ENCODE measurements at regions not wholly inside any gene's neighbourhood (a gene's known extent, or its start where the extent isn't known, plus 50 kb on each side); places are given as distances from the start of the nearest gene placed in this dataset.
"Not testable (repeated sequence)": the region's sequence is repeated elsewhere in the genome, so short reads cannot be mapped to it uniquely, and the experiment has no call there.

GRCh38 chr11:70549386-70549785, 151.1 kb downstream of the CTTN start:
- DNase-seq (ENCODE audit: low spot score): no peak

GRCh38 chr11:70549796-70550195, 151.5 kb downstream of the CTTN start:
- no peak for DNase-seq (ENCODE audit: low spot score)

DNA sequence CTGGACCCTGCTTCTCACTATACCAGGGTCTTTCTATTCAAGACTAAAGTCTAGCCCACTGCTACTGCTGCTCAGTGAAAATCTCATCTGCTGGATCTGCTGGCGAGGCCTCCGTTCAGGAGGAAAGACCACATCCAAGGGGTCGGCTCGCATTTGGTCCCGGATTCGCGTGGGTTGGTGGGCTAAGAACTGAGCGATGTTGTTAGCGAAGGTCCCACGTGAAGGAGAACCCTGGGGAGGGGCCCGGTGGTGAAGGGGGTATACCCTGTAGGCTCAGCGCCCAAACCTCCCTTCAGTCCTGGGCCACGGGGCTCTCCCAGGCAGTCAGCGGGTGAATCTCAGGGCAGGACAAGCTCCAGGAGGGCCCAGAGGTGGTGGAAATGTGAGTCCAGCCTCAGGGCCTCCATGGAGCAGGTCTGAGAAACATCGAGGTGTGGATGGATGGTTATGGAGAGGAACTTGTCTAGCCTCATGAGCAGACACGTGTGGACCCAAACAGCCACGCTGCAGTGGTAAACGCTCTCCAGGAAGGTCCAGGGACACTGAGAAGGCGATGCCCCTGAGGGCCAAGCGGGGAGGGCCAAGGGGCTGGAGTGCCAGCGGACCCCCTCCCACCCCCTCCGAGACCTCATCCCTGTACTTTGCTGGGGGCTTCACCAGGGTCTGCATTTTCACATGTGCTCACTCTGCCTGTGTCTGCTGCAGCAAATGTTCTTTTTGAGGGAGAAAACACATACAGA, 152.3 kb downstream of the CTTN start:
- DNase-seq (ENCODE audit: low spot score): no peak

GRCh38 chr11:70551351-70552166, 153.2 kb downstream of the CTTN start:
- DNase-seq (ENCODE audit: low spot score): no peak

DNA sequence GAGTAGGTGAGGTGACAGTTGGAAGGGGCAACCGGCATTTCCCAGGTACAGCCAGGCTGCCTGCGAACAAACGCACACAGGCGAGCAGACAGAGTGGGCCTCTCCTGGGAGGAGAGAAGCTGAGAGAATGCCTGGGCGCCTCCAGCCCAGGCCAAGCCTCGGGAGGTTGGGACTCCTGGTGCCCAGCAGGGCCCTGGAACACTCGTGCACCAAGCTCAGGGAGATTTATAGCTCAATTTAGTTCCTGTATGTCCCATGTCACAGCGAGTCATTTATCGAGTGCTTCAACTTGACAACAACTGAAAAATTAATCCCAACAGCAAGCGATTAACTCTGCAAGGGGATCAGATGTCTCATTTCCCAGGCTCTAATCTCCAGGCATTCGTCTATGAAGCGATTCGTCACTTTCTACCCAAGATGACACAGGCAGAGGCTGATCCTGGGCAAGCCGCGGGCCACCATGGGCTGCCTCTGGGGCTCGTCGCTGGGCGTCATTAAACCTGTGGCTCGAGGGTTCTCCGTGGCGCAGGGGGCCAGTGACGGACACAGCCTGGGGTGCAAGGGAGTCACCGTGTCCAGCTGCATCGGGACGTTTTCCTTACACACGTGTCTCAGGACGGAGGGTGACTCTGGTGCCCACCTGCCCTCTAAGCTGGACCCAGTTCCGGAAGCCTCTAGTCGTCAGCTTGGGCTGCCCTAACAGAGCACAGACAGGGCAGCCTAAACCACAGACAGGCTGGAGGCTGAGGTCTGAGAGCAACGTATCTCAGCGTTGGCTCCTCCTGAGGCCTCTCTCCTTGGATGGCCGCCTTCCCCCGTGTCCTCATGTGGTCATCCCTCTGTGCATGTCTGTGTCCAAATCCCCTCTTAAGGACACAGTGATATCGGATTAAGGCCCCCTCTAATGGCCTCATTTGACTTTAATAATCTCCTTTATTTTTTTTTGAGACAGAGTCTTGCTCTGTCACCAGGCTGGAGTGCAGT, 154.1 kb downstream of the CTTN start:
- no peak for DNase-seq (ENCODE audit: low spot score)

- DNase-seq (ENCODE audit: low spot score): no peak
Measured at GRCh38 chr11:70555078-70555477, 156.7 kb downstream of the CTTN start.

GRCh38 chr11:70556884-70557741, 158.8 kb downstream of the CTTN start:
- DNase-seq (ENCODE audit: low spot score): no peak

- no peak for DNase-seq (ENCODE audit: low spot score)
Measured at GRCh38 chr11:70557742-70558485, 159.6 kb downstream of the CTTN start.

DNA sequence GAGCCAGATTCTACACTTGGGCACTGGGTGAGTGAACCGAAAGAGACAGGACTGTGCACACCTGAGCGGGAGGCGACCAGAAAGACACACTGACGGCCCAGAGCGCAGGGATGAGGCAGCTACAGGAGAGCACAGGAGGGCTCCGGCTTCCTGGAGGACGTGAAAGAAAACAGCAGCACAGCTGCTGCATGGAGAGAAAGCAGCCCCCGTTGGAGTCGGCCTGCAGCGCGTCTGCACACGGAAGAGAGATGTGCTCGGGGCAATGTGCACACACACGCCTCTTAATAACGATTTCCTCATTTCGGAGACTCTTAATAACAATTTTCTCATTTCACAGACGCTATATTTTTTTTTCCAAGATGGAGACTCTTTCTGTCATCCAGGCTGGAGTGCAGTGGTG, 160.4 kb downstream of the CTTN start:
- DNase-seq (ENCODE audit: low spot score): no peak

- no peak for DNase-seq (ENCODE audit: low spot score)
Measured at GRCh38 chr11:70559516-70559915, 161.2 kb downstream of the CTTN start.

GRCh38 chr11:70560621-70561020, 162.3 kb downstream of the CTTN start:
- not testable (repeated sequence) for DNase-seq (ENCODE audit: low spot score)

GRCh38 chr11:70566768-70567530, 168.6 kb downstream of the CTTN start:
- DNase-seq (ENCODE audit: low spot score): no peak

DNA sequence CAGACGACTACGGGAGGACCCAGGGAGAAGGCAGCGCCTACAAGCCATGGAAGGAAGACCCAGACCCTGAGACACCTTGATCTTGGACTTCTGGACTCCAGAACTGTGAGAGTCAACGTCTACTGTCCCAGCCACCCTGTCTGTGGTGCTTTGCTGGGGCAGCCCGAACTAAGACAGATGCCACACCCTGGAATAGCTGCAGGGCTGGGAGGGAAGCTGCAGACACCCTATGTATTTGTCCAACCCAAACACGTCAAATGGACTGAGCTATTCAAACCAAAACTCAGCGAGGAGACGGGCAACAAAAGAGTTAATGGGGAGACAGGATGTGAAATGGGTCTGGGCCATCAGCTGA, 169.3 kb downstream of the CTTN start:
- no peak for DNase-seq (ENCODE audit: low spot score)

DNA sequence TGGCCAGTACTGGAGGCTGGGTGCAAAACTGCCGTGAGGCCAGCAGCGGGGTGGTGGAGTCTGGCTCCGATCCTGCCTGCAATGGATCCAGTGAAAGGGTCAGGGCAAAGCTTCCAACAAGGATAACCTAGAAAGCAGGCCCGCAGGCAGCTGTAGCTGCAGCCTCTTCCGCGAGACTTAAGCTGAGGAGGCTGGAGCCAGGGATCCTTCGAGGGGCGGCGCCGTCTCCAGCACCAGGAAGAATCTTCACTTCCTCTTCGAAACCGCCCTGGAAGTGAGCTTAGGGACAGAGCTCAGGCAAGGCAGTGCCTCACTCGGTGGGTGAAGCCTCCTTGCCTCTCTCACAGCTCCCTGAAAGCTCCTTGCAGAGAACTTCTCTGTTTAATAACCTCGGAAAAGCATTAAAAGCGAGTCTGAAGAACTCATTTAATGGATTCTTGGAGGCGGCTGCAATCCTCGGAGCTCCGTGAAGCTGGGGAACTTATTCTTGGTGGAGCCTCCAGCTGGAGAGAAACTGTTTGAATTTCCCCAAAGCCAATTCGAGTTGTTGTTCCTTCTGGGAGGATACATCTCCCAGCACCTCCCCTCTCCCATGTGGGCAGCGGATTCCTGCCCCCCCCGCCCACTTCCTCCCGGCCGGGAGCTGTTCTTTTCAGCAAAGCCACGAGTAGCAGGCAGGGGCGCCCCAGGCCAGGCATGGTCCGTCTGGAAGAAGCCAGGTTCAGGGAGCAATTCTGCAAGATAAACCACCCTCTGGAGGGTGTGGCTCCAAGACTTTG, 169.9 kb downstream of the CTTN start:
- peak; percentile 79 for DNase-seq (ENCODE audit: low spot score)

GRCh38 chr11:70568814-70569617, 170.7 kb downstream of the CTTN start:
- no peak for DNase-seq (ENCODE audit: low spot score)

DNA sequence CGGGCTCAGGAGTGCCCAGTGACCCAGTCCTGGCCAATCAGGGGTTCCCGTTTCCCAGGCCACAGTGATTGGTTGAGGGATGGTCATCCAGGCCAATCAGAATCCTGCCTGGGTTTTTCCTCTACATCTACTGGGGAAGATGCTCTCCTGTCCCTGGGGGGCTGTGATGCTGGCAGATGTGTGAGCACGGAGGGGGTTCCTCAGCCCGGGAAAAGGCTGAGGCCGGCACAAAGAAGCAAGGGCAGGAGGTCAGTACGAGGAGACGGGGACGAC, 171.2 kb downstream of the CTTN start:
- DNase-seq (ENCODE audit: low spot score): no peak

DNA sequence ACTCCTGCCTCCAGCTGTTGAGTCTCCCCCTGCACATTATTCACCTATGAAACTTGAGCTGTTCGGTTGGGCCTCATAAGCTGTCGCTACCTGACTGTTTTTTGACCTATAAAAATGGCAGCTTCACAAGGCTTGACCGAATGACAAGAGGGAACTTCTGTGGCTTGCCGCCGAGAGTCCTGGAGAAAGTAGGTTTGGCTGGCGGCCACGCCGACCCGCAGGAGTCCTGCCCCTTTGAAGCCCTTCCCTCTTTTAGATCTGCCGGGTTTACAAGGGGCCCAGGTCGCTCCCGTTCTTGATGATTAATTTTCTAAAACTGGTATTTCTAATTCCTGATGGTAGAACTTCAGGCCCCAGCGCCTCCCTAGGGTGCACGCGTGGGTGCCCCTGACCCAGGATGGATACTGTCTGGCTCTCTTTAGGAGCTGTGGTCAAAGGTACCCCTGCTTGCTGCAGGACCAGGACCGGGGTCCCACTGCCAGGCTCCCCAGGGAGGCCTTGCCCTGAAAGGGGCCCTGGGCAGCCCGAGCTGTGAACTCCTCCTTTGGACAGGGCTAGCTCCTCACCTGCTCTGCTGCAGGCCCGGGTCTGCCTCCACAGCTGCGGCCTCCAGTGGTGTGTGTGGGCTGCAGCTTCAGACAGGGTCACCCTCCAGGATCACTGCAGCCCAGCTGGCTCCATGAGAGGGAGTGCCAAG, 171.8 kb downstream of the CTTN start:
- no peak for DNase-seq (ENCODE audit: low spot score)

All from ecto neural progenitor cell (in vitro differentiated cells).